ENCODE measurements at regions not wholly inside any gene's neighbourhood (a gene's known extent, or its start where the extent isn't known, plus 50 kb on each side); places are given as distances from the start of the nearest gene placed in this dataset.

DNA sequence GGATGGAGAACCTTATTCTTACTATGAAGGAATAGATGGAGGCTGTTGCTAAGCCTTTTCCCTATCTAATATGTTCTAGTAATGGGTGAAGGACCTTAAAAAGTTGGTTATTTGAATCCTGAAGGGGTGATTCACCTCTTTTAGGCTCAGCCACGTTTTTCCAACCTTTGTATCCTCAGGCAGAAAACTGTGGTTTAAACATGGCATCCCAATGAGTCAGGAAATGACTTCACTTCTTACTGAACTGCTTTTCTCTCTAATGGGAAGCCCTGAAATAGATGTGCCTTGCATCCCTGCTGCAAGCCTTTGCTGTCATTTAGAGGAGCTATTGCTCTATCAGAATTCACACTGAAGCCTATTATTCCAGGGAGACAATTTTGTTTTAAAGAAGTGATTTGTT is 191.0 kb upstream of the ARX start:
- Mint-ChIP-seq H3K9me3 (no peaks in the 10 kb centered on the region), H3K27me3 (ENCODE audit: insufficient read depth) (no peaks in the 10 kb centered on the region), H3K36me3 (ENCODE audit: low read depth) (no peaks in the 10 kb centered on the region), H3K27ac (no peak overlapping the region), H3K4me1 (ENCODE audit: low read depth) (no peaks in the 10 kb centered on the region), H3K4me3 (no peak overlapping the region)
- no peak for DNase-seq (ENCODE audit: low spot score)
- intact Hi-C loops (cut with micrococcal nuclease): no loop called here

GRCh38 chrX:25204182-25204581 is 188.4 kb upstream of the ARX start:
- Mint-ChIP-seq H3K27me3 (ENCODE audit: insufficient read depth) (no peaks in the 10 kb centered on the region), H3K4me1 (ENCODE audit: low read depth) (no peaks in the 10 kb centered on the region), H3K4me3 (no peak overlapping the region), H3K27ac (no peak overlapping the region), H3K9me3 (no peaks in the 10 kb centered on the region), H3K36me3 (ENCODE audit: low read depth) (no peaks in the 10 kb centered on the region)
- intact Hi-C loops (cut with micrococcal nuclease): no loop called here
- DNase-seq (ENCODE audit: low spot score): no peak

- H3K36me3 Mint-ChIP-seq (ENCODE audit: low read depth): no peaks in the 10 kb centered on the region
- H3K4me3 Mint-ChIP-seq: no peak overlapping the region
- H3K4me1 Mint-ChIP-seq (ENCODE audit: low read depth): no peaks in the 10 kb centered on the region
- no peak for DNase-seq (ENCODE audit: low spot score)
- intact Hi-C loops (cut with micrococcal nuclease): no loop called here
- no peaks in the 10 kb centered on the region for H3K27me3 Mint-ChIP-seq (ENCODE audit: insufficient read depth)
- H3K27ac Mint-ChIP-seq: no peak overlapping the region
- H3K9me3 Mint-ChIP-seq: no peaks in the 10 kb centered on the region
Measured at GRCh38 chrX:25202827-25203226, 187.1 kb upstream of the ARX start.

DNA sequence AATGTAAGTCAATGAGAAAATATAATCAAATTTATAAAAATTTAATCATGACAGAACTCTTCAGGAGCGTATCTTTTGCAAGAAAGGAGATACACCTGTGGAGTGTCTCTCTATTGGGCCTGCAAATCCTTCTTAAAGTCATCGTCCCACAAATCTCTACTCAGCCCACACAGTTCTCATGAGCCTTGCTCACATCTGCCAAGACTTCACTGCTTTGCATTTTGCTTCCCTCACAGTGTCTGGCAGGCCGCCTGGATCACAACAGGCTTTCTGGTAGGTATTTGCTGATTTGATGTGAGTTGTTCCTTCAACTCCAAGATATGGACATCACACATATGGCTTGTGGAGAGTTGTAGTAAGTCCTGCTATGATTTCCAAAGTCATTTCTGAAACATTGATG is 183.1 kb upstream of the ARX start:
- no peaks in the 10 kb centered on the region for H3K36me3 Mint-ChIP-seq (ENCODE audit: low read depth)
- no peak overlapping the region for H3K27ac Mint-ChIP-seq
- intact Hi-C loops (cut with micrococcal nuclease): no loop called here
- no peaks in the 10 kb centered on the region for H3K9me3 Mint-ChIP-seq
- no peaks in the 10 kb centered on the region for H3K27me3 Mint-ChIP-seq (ENCODE audit: insufficient read depth)
- H3K4me1 Mint-ChIP-seq (ENCODE audit: low read depth): no peaks in the 10 kb centered on the region
- H3K4me3 Mint-ChIP-seq: no peak overlapping the region
- no peak for DNase-seq (ENCODE audit: low spot score)

GRCh38 chrX:25198253-25198652 is 182.5 kb upstream of the ARX start:
- no peak overlapping the region for H3K27ac Mint-ChIP-seq
- H3K36me3 Mint-ChIP-seq (ENCODE audit: low read depth): no peaks in the 10 kb centered on the region
- no peak for DNase-seq (ENCODE audit: low spot score)
- intact Hi-C loops (cut with micrococcal nuclease): no loop called here
- H3K9me3 Mint-ChIP-seq: no peaks in the 10 kb centered on the region
- H3K4me3 Mint-ChIP-seq: no peak overlapping the region
- no peaks in the 10 kb centered on the region for H3K27me3 Mint-ChIP-seq (ENCODE audit: insufficient read depth)
- no peaks in the 10 kb centered on the region for H3K4me1 Mint-ChIP-seq (ENCODE audit: low read depth)

- DNase-seq (ENCODE audit: low spot score): no peak
- H3K4me3 Mint-ChIP-seq: no peak overlapping the region
- no peak overlapping the region for H3K27ac Mint-ChIP-seq
- intact Hi-C loops (cut with micrococcal nuclease): no loop called here
- H3K27me3 Mint-ChIP-seq (ENCODE audit: insufficient read depth): no peaks in the 10 kb centered on the region
- no peaks in the 10 kb centered on the region for H3K36me3 Mint-ChIP-seq (ENCODE audit: low read depth)
- H3K4me1 Mint-ChIP-seq (ENCODE audit: low read depth): no peaks in the 10 kb centered on the region
- no peaks in the 10 kb centered on the region for H3K9me3 Mint-ChIP-seq
Measured at GRCh38 chrX:25196221-25196620, 180.5 kb upstream of the ARX start.

- Mint-ChIP-seq H3K27me3 (ENCODE audit: insufficient read depth) (no peaks in the 10 kb centered on the region), H3K36me3 (ENCODE audit: low read depth) (no peaks in the 10 kb centered on the region), H3K27ac (no peak overlapping the region), H3K4me1 (ENCODE audit: low read depth) (no peaks in the 10 kb centered on the region), H3K4me3 (no peak overlapping the region), H3K9me3 (no peaks in the 10 kb centered on the region)
- DNase-seq (ENCODE audit: low spot score): no peak
- intact Hi-C loops (cut with micrococcal nuclease): no loop called here
Measured at GRCh38 chrX:25191403-25191802, 175.6 kb upstream of the ARX start.

GRCh38 chrX:25181775-25182174 is 166.0 kb upstream of the ARX start:
- intact Hi-C loops (cut with micrococcal nuclease): no loop called here
- Mint-ChIP-seq H3K27me3 (ENCODE audit: insufficient read depth) (no peaks in the 10 kb centered on the region), H3K9me3 (no peaks in the 10 kb centered on the region), H3K27ac (no peak overlapping the region), H3K36me3 (ENCODE audit: low read depth) (no peaks in the 10 kb centered on the region), H3K4me3 (no peak overlapping the region), H3K4me1 (ENCODE audit: low read depth) (no peaks in the 10 kb centered on the region)
- DNase-seq (ENCODE audit: low spot score): no peak

DNA sequence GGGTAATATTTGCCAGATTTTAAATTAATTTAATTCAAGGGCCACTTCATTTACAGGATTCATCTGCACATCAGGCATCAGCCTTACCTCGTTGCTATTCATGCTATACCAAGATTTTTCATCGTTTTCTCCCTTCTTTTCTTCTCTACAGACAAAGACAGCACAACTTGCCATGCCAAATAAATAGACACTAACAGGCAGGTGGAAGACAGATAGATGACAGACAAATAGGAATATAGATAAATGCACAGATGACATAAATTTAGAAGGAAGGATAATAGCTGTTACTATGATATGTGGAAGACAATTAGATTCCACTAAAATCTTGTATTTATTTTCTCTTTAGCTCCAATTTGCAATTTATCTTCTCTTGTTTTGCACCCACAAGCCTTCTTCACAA is 164.5 kb upstream of the ARX start:
- Mint-ChIP-seq H3K27me3 (ENCODE audit: insufficient read depth) (no peaks in the 10 kb centered on the region), H3K27ac (no peak overlapping the region), H3K36me3 (ENCODE audit: low read depth) (no peaks in the 10 kb centered on the region), H3K4me3 (no peak overlapping the region), H3K9me3 (no peaks in the 10 kb centered on the region), H3K4me1 (ENCODE audit: low read depth) (no peaks in the 10 kb centered on the region)
- no peak for DNase-seq (ENCODE audit: low spot score)
- intact Hi-C loops (cut with micrococcal nuclease): no loop called here

DNA sequence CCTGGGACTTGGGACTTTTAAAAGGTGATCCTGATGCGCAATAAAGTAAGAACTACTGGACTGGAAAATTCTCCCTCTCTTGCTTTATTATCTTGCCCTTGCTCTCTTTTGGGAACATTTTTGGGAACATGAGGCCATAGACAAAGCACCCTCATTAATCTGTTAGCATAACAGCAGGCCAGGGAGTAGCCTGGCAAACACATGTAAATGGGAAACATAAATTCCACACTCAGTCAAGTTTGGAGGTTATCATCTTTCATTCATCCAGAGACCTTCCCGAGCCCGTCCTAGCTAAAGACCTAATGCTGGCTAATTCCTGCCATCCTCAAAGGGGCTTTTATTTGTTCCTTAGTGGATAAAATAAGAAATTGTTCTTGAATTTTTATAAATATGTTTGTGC is 162.8 kb upstream of the ARX start:
- intact Hi-C loops (cut with micrococcal nuclease): no loop called here
- no peak overlapping the region for H3K4me3 Mint-ChIP-seq
- DNase-seq (ENCODE audit: low spot score): no peak
- H3K9me3 Mint-ChIP-seq: no peaks in the 10 kb centered on the region
- H3K27me3 Mint-ChIP-seq (ENCODE audit: insufficient read depth): no peaks in the 10 kb centered on the region
- H3K36me3 Mint-ChIP-seq (ENCODE audit: low read depth): no peaks in the 10 kb centered on the region
- H3K4me1 Mint-ChIP-seq (ENCODE audit: low read depth): no peaks in the 10 kb centered on the region
- no peak overlapping the region for H3K27ac Mint-ChIP-seq

GRCh38 chrX:25175743-25176142 is 160.0 kb upstream of the ARX start:
- H3K27me3 Mint-ChIP-seq (ENCODE audit: insufficient read depth): no peaks in the 10 kb centered on the region
- no peak overlapping the region for H3K4me3 Mint-ChIP-seq
- H3K4me1 Mint-ChIP-seq (ENCODE audit: low read depth): no peaks in the 10 kb centered on the region
- no peaks in the 10 kb centered on the region for H3K9me3 Mint-ChIP-seq
- no peak for DNase-seq (ENCODE audit: low spot score)
- H3K27ac Mint-ChIP-seq: no peak overlapping the region
- intact Hi-C loops (cut with micrococcal nuclease): no loop called here
- H3K36me3 Mint-ChIP-seq (ENCODE audit: low read depth): no peaks in the 10 kb centered on the region

DNA sequence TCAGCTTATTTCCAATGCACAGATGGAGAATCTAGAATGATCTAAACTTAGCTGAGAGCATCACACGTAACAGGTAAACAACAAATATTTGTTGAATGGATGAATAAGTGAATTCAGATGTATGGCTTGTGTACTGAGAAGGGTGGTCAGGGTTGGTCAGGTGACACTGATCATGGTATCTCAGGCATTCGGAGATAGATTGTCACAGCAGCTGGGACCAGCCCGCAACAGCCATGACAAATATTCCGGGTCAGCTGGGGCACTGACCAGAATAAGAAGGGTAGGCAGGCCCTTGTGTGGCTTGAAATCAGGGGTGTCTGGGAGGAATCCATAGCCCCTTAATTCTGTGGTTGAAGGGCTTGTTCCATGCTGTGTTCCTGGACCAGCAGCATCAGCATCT is 159.4 kb upstream of the ARX start:
- no peak for DNase-seq (ENCODE audit: low spot score)
- no peak overlapping the region for H3K4me3 Mint-ChIP-seq
- H3K9me3 Mint-ChIP-seq: no peaks in the 10 kb centered on the region
- intact Hi-C loops (cut with micrococcal nuclease): no loop called here
- H3K36me3 Mint-ChIP-seq (ENCODE audit: low read depth): no peaks in the 10 kb centered on the region
- H3K4me1 Mint-ChIP-seq (ENCODE audit: low read depth): no peaks in the 10 kb centered on the region
- no peak overlapping the region for H3K27ac Mint-ChIP-seq
- H3K27me3 Mint-ChIP-seq (ENCODE audit: insufficient read depth): no peaks in the 10 kb centered on the region

- H3K27ac Mint-ChIP-seq: no peak overlapping the region
- no peaks in the 10 kb centered on the region for H3K27me3 Mint-ChIP-seq (ENCODE audit: insufficient read depth)
- H3K4me1 Mint-ChIP-seq (ENCODE audit: low read depth): no peaks in the 10 kb centered on the region
- no peak for DNase-seq (ENCODE audit: low spot score)
- no peaks in the 10 kb centered on the region for H3K36me3 Mint-ChIP-seq (ENCODE audit: low read depth)
- H3K4me3 Mint-ChIP-seq: no peak overlapping the region
- intact Hi-C loops (cut with micrococcal nuclease): no loop called here
- no peaks in the 10 kb centered on the region for H3K9me3 Mint-ChIP-seq
Measured at GRCh38 chrX:25166546-25166945, 150.8 kb upstream of the ARX start.

DNA sequence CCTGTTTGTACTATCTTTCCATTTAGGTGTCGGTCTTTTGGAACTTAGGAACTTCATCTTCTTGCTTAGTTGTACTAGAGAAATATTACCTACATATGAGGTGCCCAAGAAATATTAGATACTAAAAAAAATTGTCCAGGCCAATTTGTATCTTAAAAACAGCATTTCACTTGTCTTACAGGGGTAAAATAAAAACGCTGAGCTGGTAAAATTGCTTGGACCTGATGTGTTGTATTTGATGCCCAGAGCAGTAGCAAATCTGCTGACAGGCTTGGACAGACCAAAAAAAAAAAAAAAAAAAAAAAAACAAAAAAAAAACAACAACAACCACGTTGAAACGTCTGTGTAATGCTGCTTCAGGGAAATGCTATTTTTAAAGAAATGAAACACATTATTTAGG is 150.4 kb upstream of the ARX start:
- no peaks in the 10 kb centered on the region for H3K4me1 Mint-ChIP-seq (ENCODE audit: low read depth)
- no peaks in the 10 kb centered on the region for H3K9me3 Mint-ChIP-seq
- DNase-seq (ENCODE audit: low spot score): no peak
- H3K4me3 Mint-ChIP-seq: no peak overlapping the region
- no peaks in the 10 kb centered on the region for H3K27me3 Mint-ChIP-seq (ENCODE audit: insufficient read depth)
- no peak overlapping the region for H3K27ac Mint-ChIP-seq
- no peaks in the 10 kb centered on the region for H3K36me3 Mint-ChIP-seq (ENCODE audit: low read depth)
- intact Hi-C loops (cut with micrococcal nuclease): no loop called here

Measured in activated T-helper 1 cell treated with anti-CD3 and anti-CD28 coated beads, Interleukin-12 subunit alpha, Interleukin-12 subunit beta, Interleukin-2, Interleukin-4 antibody, amounts not matched to agents 30 ng/mL and 10 ng/mL and 1 ng/mL, durations not matched to agents 14 hours and 24 hours and 36 hours (primary cell).